H1 (cell line): ENCODE measurements at regions not wholly inside any gene's neighbourhood (a gene's known extent, or its start where the extent isn't known, plus 50 kb on each side); places are given as distances from the start of the nearest gene placed in this dataset.
A peak's percentile ranks its signal among the peaks of the same experiment; 100 is the strongest.

ENCODE experiments used
- CTCF ChIA-PET: fragments of 300-600 bp; sonication (Branson Sonifier 250); formaldehyde crosslinking; loops from one replicate; lab custom pipeline; 2021; ENCODE audit not compliant: partially characterized antibody; lab: Charles Lee
- POLR2A ChIA-PET: fragments of 300-600 bp; sonication (Branson Sonifier 250); formaldehyde crosslinking; loops from one replicate; lab custom pipeline; 2021; ENCODE audit warnings: inconsistent platforms; ENCODE audit not compliant: partially characterized antibody; lab: Charles Lee
- DNase-seq, 2 experiments: peaks; one replicate each; pipeline versions ENCODE4 v3.0.0 to v3.0.0-alpha.2; 2010 to 2022; ENCODE audit warnings: low spot score in 2 of 2, low read depth in 1 of 2, mixed read lengths in 1 of 2
- FAIRE-seq: peaks from 2 replicates; lab custom pipeline; 2011; peaks lifted over from hg19 to GRCh38; lab: Jason Lieb, UNC
- H2AFZ ChIP-seq: 2 replicates; pipeline ENCODE4 v1.8.1; 2012; ENCODE audit warnings: low read length, inconsistent platforms
- H2AK5ac ChIP-seq: 2 replicates; pipeline ENCODE4 v1.6.1; 2013; ENCODE audit warnings: low read depth, low read length
- H2BK120ac ChIP-seq: replicated peaks from 2 replicates; pipeline ENCODE3; 2013; ENCODE audit warnings: low read depth, low read length, inconsistent platforms
- H2BK12ac ChIP-seq: 2 replicates; pipeline ENCODE4 v1.6.1; 2013; ENCODE audit warnings: low read depth, low read length
- H2BK15ac ChIP-seq: 2 replicates; pipeline ENCODE4 v1.6.1; 2013; ENCODE audit warnings: low read length
- H2BK20ac ChIP-seq: 2 replicates; pipeline ENCODE4 v1.6.1; 2013; ENCODE audit warnings: low read length
- H2BK5ac ChIP-seq: 2 replicates; pipeline ENCODE4 v1.6.1; 2013; ENCODE audit warnings: low read depth, low read length
- H3K14ac ChIP-seq: 2 replicates; pipeline ENCODE4 v1.6.1; 2013; ENCODE audit warnings: inconsistent platforms; ENCODE audit not compliant: insufficient read length
- H3K18ac ChIP-seq: 2 replicates; pipeline ENCODE4 v1.6.1; 2013; ENCODE audit warnings: low read length; ENCODE audit errors: extremely low read depth
- H3K23ac ChIP-seq: 2 replicates; pipeline ENCODE4 v1.6.1; 2013; ENCODE audit warnings: inconsistent platforms; ENCODE audit not compliant: insufficient read length
- H3K23me2 ChIP-seq: 2 replicates; pipeline ENCODE4 v1.6.1; 2013; ENCODE audit warnings: low read depth, low read length
- H3K27ac ChIP-seq: 2 replicates; pipeline ENCODE4 v1.6.1; 2011; ENCODE audit warnings: low read depth, low read length, inconsistent platforms
- H3K27me3 ChIP-seq, 4 experiments: replicated peaks in 1 of 4; 1 replicate in 1 of 4; 2 replicates in 3 of 4; pipeline versions ENCODE4 v1.6.1 to v1.8.1; 2011 to 2013; ENCODE audit warnings: low read length in 3 of 4, mild to moderate bottlenecking in 3 of 4, inconsistent platforms in 2 of 4, mixed read lengths in 2 of 4, moderate library complexity in 1 of 4; ENCODE audit not compliant: control insufficient read depth in 3 of 4, insufficient read depth in 3 of 4; ENCODE audit errors: extremely low read depth in 1 of 4
- H3K36me3 ChIP-seq, 4 experiments: 2 replicates each; pipeline versions ENCODE4 v1.6.1 to v1.8.1; 2011 to 2013; ENCODE audit warnings: mild to moderate bottlenecking in 4 of 4, low read length in 3 of 4, moderate library complexity in 2 of 4, control low read depth in 1 of 4, inconsistent platforms in 1 of 4; ENCODE audit not compliant: insufficient read depth in 4 of 4, control insufficient read depth in 2 of 4
- H3K4ac ChIP-seq: replicated peaks from 2 replicates; pipeline ENCODE3; 2013; ENCODE audit warnings: low read length, low read depth, mixed read lengths, inconsistent platforms; ENCODE audit not compliant: insufficient read length
- H3K4me1 ChIP-seq, 4 experiments: replicated peaks in 1 of 4; 1 replicate in 1 of 4; 2 replicates in 3 of 4; pipeline versions ENCODE4 v1.6.1 to v1.8.1; 2011 to 2013; ENCODE audit warnings: low read length in 3 of 4, inconsistent platforms in 2 of 4, mixed read lengths in 1 of 4; ENCODE audit not compliant: insufficient read depth in 4 of 4, control insufficient read depth in 3 of 4
- H3K4me2 ChIP-seq, 2 experiments: 2 replicates each; pipeline versions ENCODE4 v1.6.1 to v1.8.1; 2011 to 2013; ENCODE audit warnings: low read depth in 2 of 2, low read length in 2 of 2, control low read depth in 1 of 2, inconsistent platforms in 1 of 2, mild to moderate bottlenecking in 1 of 2; ENCODE audit not compliant: insufficient read depth in 1 of 2
- H3K4me3 ChIP-seq, 4 experiments: fragments of 200-600, 300-600 bp in 1 of 4; sonication (generic), shearing (Covaris generic), sonication (Bioruptor Twin) in 1 of 4; 2 replicates each; pipeline versions ENCODE4 v1.5.1 to v1.8.1; 2011 to 2016; ENCODE audit warnings: low read length in 4 of 4, low read depth in 3 of 4, control low read depth in 2 of 4, inconsistent platforms in 2 of 4, mild to moderate bottlenecking in 2 of 4, mixed read lengths in 1 of 4, moderate library complexity in 1 of 4; ENCODE audit not compliant: insufficient read depth in 2 of 4; ENCODE audit errors: extremely low read depth in 1 of 4
- H3K56ac ChIP-seq: replicated peaks from 2 replicates; pipeline ENCODE3; 2013; ENCODE audit warnings: low read depth, mild to moderate bottlenecking, mixed read lengths, low read length, inconsistent platforms; ENCODE audit not compliant: insufficient read length
- H3K79me1 ChIP-seq: 2 replicates; pipeline ENCODE4 v1.6.1; 2013; ENCODE audit warnings: low read depth, low read length, control low read depth
- H3K79me2 ChIP-seq, 2 experiments: 2 replicates each; pipeline versions ENCODE4 v1.6.1 to v1.8.1; 2012 to 2013; ENCODE audit warnings: low read length in 2 of 2, mild to moderate bottlenecking in 2 of 2, inconsistent platforms in 1 of 2; ENCODE audit not compliant: insufficient read depth in 2 of 2, control insufficient read depth in 1 of 2
- H3K9ac ChIP-seq, 4 experiments: replicated peaks in 1 of 4; 1 replicate in 1 of 4; 2 replicates in 3 of 4; pipeline versions ENCODE4 v1.6.1 to v1.8.1; 2011 to 2013; ENCODE audit warnings: low read depth in 3 of 4, low read length in 3 of 4, control low read depth in 2 of 4, mild to moderate bottlenecking in 2 of 4, moderate library complexity in 2 of 4, inconsistent platforms in 1 of 4; ENCODE audit errors: extremely low read depth in 1 of 4
- H3K9me3 ChIP-seq, 2 experiments: 2 replicates each; pipeline versions ENCODE4 v1.6.1 to v1.8.1; 2012 to 2013; ENCODE audit warnings: mild to moderate bottlenecking in 2 of 2, moderate library complexity in 2 of 2, control low read depth in 1 of 2, inconsistent platforms in 1 of 2, low read depth in 1 of 2, low read length in 1 of 2, mixed read lengths in 1 of 2; ENCODE audit not compliant: insufficient read depth in 2 of 2
- H4K20me1 ChIP-seq, 2 experiments: replicated peaks in 1 of 2; 2 replicates each; pipeline versions ENCODE3 to v1.8.1; 2011 to 2013; ENCODE audit warnings: inconsistent platforms in 2 of 2, low read length in 2 of 2, mild to moderate bottlenecking in 1 of 2; ENCODE audit not compliant: insufficient read depth in 2 of 2, control insufficient read depth in 1 of 2
- H4K5ac ChIP-seq: 2 replicates; pipeline ENCODE4 v1.6.1; 2013; ENCODE audit warnings: low read length, low read depth, mixed read lengths, inconsistent platforms; ENCODE audit not compliant: insufficient read length
- H4K8ac ChIP-seq: 2 replicates; pipeline ENCODE4 v1.8.0; 2013; ENCODE audit warnings: mild to moderate bottlenecking, moderate library complexity, low read length, inconsistent platforms; ENCODE audit not compliant: insufficient read depth; ENCODE audit errors: extremely low read depth
- H4K91ac ChIP-seq: replicated peaks from 2 replicates; pipeline ENCODE3; 2013; ENCODE audit warnings: low read length, mixed read lengths, inconsistent platforms; ENCODE audit not compliant: insufficient read length
- HDAC6 ChIP-seq: IDR thresholded peaks from one replicate; pipeline ENCODE4 v1.7.1; 2012; ENCODE audit warnings: low read depth, mild to moderate bottlenecking, inconsistent platforms, low read length, moderate library complexity
- JUN ChIP-seq: IDR thresholded peaks from 2 replicates; pipeline ENCODE4 v1.6.1; 2011; ENCODE audit warnings: low read depth, mild to moderate bottlenecking, improper control_type of control experiment, low read length
- RBBP5 ChIP-seq: IDR thresholded peaks from 2 replicates; pipeline ENCODE4 v1.7.1; 2012; ENCODE audit warnings: low read depth, mild to moderate bottlenecking, inconsistent platforms, low read length, moderate library complexity, borderline replicate concordance
- YY1 ChIP-seq: IDR thresholded peaks from 2 replicates; pipeline ENCODE4 v1.6.1; 2011; ENCODE audit warnings: low read depth, mild to moderate bottlenecking, low read length
- WGBS, 2 experiments: shearing (Covaris generic) in 1 of 2; methylation state at CpG; one replicate each; pipeline versions ENCODE4 v1.1.6 to v1.1.7; 2013 to 2015; ENCODE audit warnings: low lambda C conversion rate in 2 of 2, mixed read lengths in 2 of 2, inconsistent platforms in 1 of 2, low coverage in 1 of 2, missing lambda C conversion rate in 1 of 2; ENCODE audit not compliant: insufficient replicate concordance in 2 of 2, insufficient coverage in 1 of 2, insufficient read length in 1 of 2; ENCODE audit errors: extremely low coverage in 1 of 2, missing lambda C conversion rate in 1 of 2; 5-methylcytosine and 5-hydroxymethylcytosine counted together

- Histone ChIP-seq H2AK5ac (no peak overlapping the region), H4K91ac (no peak overlapping the region), H4K20me1 (no peaks in the 10 kb centered on the region), H3K4me1 (peaks cover 0 to 2% (median 0%) of the 10 kb centered on the region in 4 experiments; a peak in 2 of 7 replicates), H3K23ac (no peak overlapping the region), H3K27me3 (no peaks in the 10 kb centered on the region), H2BK15ac (no peak overlapping the region), H4K5ac (no peak overlapping the region), H2BK5ac (no peak overlapping the region), H3K36me3 (no peaks in the 10 kb centered on the region), H3K4me3 (no peak overlapping the region), H3K9me3 (no peaks in the 10 kb centered on the region; a peak in 1 of 4 replicates), H3K9ac (no peak overlapping the region)
- POLR2A ChIA-PET = no interaction called here
- CTCF ChIA-PET = interaction anchor here (0.9 to 2.6 kb wide), 2 partner anchors 105 to 123 kb away, joined by 3 to 11 read pairs; no protein-coding TSS in a partner anchor
- TF ChIP-seq RBBP5 (no peak), YY1 (no peak), HDAC6 (no peak), JUN (no peak)
- TF ChIP-seq, all 59 proteins: peak for 0
- Histone ChIP-seq H3K56ac (no peak overlapping the region), H3K14ac (no peak overlapping the region), H2BK12ac (0 out of 2 replicates have a peak overlapping the region, but pooled peaks have one; percentile 1), H2BK20ac (no peak overlapping the region), H4K8ac (no peak overlapping the region), H3K4ac (no peak overlapping the region), H2BK120ac (no peak overlapping the region), H3K4me2 (no peak overlapping the region), H3K23me2 (no peaks in the 10 kb centered on the region), H2AFZ (no peak overlapping the region), H3K79me2 (no peaks in the 10 kb centered on the region), H3K18ac (no peak overlapping the region), H3K27ac (no peak overlapping the region), H3K79me1 (no peaks in the 10 kb centered on the region)
- DNase-seq (no peak), FAIRE-seq (no peak)
- WGBS, 2 experiments = 45% methylated on average over 2 of the region's 2 CpGs; no CpG with 5 or more reads in 1 of the 2 experiments
Observed at GRCh38 chr5:159638954-159639559, 277.2 kb upstream of the ADRA1B start.
